ENCODE measurements at regions not wholly inside any gene's neighbourhood (a gene's known extent, or its start where the extent isn't known, plus 50 kb on each side); places are given as distances from the start of the nearest gene placed in this dataset.

GRCh38 chr6:5936631-5937030 is 70.1 kb downstream of the NRN1 start:
- TF ChIP-seq POLR2AphosphoS5 (IDR thresholded peaks at IDR 0.05) = no peak
- no peak for TF ChIP-seq CTCF (IDR thresholded peaks at IDR 0.05)
- no peak for TF ChIP-seq POLR2A (IDR thresholded peaks at IDR 0.05; ENCODE audit: low read depth)
